ENCODE measurements at regions not wholly inside any gene's neighbourhood (a gene's known extent, or its start where the extent isn't known, plus 50 kb on each side); places are given as distances from the start of the nearest gene placed in this dataset.

DNA sequence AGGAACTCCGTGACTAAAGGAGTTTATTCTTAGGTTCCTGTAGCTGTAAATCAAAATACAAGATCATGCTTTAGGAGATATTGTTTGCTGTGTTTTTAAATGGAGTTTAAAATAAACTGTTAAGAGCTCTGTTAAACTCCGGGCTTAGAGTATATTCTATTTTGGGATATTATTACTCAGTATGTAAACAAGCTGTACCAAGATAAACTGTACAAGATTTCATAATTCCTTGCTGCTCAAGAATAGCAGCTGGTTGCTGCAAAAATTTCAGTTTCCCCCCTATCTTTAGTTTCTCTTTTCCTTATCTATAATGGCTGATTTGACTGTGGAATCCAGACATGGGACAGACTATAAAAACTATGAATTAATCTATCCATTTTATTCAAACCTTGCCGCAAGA lies 215.7 kb downstream of the HTR7 start:
- DNase-seq (ENCODE audit: low read depth), result peak; percentile 3
- TF ChIP-seq, protein P1, sequence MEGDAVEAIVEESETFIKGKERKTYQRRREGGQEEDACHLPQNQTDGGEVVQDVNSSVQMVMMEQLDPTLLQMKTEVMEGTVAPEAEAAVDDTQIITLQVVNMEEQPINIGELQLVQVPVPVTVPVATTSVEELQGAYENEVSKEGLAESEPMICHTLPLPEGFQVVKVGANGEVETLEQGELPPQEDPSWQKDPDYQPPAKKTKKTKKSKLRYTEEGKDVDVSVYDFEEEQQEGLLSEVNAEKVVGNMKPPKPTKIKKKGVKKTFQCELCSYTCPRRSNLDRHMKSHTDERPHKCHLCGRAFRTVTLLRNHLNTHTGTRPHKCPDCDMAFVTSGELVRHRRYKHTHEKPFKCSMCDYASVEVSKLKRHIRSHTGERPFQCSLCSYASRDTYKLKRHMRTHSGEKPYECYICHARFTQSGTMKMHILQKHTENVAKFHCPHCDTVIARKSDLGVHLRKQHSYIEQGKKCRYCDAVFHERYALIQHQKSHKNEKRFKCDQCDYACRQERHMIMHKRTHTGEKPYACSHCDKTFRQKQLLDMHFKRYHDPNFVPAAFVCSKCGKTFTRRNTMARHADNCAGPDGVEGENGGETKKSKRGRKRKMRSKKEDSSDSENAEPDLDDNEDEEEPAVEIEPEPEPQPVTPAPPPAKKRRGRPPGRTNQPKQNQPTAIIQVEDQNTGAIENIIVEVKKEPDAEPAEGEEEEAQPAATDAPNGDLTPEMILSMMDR (IDR thresholded peaks at IDR 0.05; ENCODE audit: control insufficient read depth, insufficient read depth, low read depth, low read length, missing control alignments), result no peak
- no peak overlapping the region for H3K4me3 ChIP-seq (ENCODE audit: control insufficient read depth, low read depth, low read length)

DNA sequence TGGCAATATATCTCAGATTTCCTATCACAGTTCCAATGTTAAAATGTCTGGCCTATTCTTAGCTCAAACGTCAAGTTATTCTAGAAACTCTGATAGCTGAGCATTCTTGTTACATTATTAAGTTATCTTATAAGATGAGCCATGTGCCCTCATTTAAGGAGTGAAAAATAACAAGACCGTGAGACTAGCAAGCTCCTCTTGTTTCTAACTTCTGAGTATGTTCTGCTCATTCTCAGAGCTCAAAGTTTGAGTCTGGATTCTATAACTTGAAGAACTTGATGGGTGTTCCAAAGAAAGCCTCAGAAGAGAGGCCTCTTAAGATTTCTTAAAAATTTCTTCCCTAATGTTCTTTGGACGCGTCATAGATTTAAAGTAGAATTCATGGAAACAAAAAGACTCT lies 215.2 kb downstream of the HTR7 start:
- DNase-seq (ENCODE audit: low read depth), result no peak
- TF ChIP-seq, protein P1 (IDR thresholded peaks at IDR 0.05; ENCODE audit: control insufficient read depth, insufficient read depth, low read depth, low read length, missing control alignments), result no peak
- no peak overlapping the region for H3K4me3 ChIP-seq (ENCODE audit: control insufficient read depth, low read depth, low read length)

DNA sequence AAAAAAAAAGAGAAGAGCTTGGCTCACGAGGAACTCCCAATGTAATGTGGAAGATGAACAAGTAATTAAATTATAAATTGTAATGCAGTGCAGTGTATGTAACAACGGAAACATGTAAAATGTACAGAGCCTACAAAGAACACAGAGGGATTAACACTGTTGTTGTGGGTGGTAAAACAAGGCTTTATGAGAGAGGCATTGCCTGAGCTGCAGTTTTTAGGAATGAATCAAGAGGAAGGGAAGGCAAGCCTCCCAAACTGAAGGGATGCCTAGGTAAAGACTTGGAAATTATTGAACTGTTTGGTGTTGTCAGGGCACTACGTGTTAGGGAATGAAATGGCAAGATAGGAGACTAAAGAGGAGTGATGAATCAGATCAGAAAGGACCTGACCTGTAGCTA lies 213.7 kb downstream of the HTR7 start:
- DNase-seq (ENCODE audit: low read depth), result no peak
- H3K4me3 ChIP-seq (ENCODE audit: control insufficient read depth, low read depth, low read length), result no peak overlapping the region
- TF ChIP-seq, protein P1 (IDR thresholded peaks at IDR 0.05; ENCODE audit: control insufficient read depth, insufficient read depth, low read depth, low read length, missing control alignments), result no peak

DNA sequence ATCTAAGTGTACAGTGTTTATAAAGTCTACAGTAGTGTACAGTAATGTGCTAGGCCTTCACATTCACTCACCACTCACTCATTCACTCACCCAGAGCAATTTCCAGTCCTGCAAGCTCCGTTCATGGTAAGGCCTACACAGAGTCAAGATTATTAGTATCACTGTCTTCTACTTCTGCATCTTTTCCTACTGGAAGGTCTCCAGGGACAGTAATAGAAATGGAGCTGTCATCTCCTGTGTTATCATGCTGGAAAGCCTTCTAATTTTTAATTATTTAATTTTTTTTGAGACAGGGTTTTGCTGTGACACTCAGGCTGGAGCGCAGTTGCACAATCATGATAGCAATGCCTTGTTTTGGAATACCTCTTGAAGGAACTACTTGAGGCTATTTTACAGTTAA lies 207.0 kb downstream of the HTR7 start:
- no peak for DNase-seq (ENCODE audit: low read depth)
- TF ChIP-seq, protein P1 (IDR thresholded peaks at IDR 0.05; ENCODE audit: control insufficient read depth, insufficient read depth, low read depth, low read length, missing control alignments), result no peak
- no peak overlapping the region for H3K4me3 ChIP-seq (ENCODE audit: control insufficient read depth, low read depth, low read length)

DNA sequence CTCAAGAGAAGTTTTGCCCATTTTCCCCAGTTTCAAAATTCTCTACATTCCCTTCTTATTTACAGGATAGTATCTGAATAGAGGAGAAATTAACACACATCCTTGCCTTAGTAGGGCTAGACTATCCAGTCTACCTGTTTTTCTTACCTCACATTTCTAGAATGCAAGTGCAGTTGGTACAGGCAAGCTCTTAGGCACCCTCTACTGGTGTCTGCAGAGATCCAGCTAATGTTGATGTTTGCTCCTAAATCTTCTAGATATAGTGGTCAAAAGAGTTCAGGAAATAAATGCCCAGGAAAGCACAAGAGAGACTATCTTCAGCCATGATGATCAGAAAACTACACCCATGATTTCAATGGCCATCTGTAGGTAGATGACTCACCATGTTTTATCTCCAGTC lies 205.3 kb downstream of the HTR7 start:
- H3K4me3 ChIP-seq (ENCODE audit: control insufficient read depth, low read depth, low read length), result no peak overlapping the region
- DNase-seq (ENCODE audit: low read depth), result no peak
- TF ChIP-seq, protein P1 (IDR thresholded peaks at IDR 0.05; ENCODE audit: control insufficient read depth, insufficient read depth, low read depth, low read length, missing control alignments), result peak; percentile 30

DNA sequence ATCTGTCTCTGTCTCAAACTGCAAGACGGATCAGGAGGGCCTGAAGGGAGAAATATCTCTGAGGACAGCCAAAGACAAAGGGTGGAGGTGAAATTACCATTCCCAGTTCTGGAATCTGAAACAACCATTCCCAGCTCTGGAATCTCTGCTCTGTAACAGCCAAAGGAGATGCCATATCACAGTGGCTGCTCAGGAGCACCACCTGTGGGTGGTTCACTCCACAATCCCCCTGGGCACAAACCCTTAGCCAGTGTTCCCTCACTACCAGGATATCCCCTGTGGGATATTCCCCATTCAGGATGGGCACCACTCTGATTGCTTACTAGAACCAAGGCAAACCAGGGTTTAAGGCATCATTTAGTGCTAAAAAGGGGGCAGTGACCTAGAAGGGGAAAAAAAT lies 199.0 kb downstream of the HTR7 start:
- H3K4me3 ChIP-seq (ENCODE audit: control insufficient read depth, low read depth, low read length), result no peak overlapping the region
- TF ChIP-seq, protein P1 (IDR thresholded peaks at IDR 0.05; ENCODE audit: control insufficient read depth, insufficient read depth, low read depth, low read length, missing control alignments), result no peak
- no peak for DNase-seq (ENCODE audit: low read depth)

Data from AG09309 (cell line).